Gastrocnemius medialis (tissue), 4 donors: ENCODE measurements at regions not wholly inside any gene's neighbourhood (a gene's known extent, or its start where the extent isn't known, plus 50 kb on each side); places are given as distances from the start of the nearest gene placed in this dataset.

Experiments used
- POLR2A ChIP-seq, 2 donors: fragments of 450-650 bp; IDR thresholded peaks; one replicate each; pipeline ENCODE4 v1.6.1; 2017; ENCODE audit warnings: antibody characterized with exemption in 2 of 2, mild to moderate bottlenecking in 2 of 2, moderate library complexity in 2 of 2
- TF ChIP-seq, protein P1 (sequence below), 5 experiments: fragments of 450-650 bp in 3 of 5; fragments of 200-600 bp in 2 of 5; sonication (generic) in 2 of 5; IDR thresholded peaks in 4 of 5; conservative IDR thresholded peaks in 1 of 5; 1 replicate in 4 of 5; 2 replicates in 1 of 5; pipeline ENCODE4 v1.5.1; 2016 to 2019; ENCODE audit warnings: antibody characterized with exemption in 5 of 5, mild to moderate bottlenecking in 3 of 5, moderate library complexity in 3 of 5

DNA sequence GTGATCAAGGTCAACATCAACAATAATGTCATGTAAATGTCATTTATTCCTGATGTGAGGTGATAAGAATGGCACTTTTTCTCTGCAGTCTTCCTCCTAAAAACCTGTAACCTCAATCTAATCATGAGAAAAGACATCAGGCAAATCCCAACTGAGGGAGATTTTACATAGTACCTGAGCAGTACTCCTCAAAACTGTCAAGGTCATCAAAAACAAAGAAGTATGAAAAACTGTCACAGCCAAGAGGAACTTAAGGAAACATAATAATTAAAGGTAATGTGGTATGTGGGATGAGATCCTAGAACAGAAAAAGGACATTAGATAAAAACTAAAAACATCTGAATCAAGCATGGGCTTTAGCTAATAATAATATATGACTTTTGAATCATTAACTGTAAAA lies 140.9 kb upstream of the GRM7 start:
- TF ChIP-seq, protein P1, sequence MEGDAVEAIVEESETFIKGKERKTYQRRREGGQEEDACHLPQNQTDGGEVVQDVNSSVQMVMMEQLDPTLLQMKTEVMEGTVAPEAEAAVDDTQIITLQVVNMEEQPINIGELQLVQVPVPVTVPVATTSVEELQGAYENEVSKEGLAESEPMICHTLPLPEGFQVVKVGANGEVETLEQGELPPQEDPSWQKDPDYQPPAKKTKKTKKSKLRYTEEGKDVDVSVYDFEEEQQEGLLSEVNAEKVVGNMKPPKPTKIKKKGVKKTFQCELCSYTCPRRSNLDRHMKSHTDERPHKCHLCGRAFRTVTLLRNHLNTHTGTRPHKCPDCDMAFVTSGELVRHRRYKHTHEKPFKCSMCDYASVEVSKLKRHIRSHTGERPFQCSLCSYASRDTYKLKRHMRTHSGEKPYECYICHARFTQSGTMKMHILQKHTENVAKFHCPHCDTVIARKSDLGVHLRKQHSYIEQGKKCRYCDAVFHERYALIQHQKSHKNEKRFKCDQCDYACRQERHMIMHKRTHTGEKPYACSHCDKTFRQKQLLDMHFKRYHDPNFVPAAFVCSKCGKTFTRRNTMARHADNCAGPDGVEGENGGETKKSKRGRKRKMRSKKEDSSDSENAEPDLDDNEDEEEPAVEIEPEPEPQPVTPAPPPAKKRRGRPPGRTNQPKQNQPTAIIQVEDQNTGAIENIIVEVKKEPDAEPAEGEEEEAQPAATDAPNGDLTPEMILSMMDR (IDR thresholded peaks at IDR 0.05 in 4 of 5, conservative IDR thresholded peaks at IDR 0.05 in 1 of 5), result no peak
- no peak for TF ChIP-seq POLR2A (IDR thresholded peaks at IDR 0.05)
